ENCODE measurements at regions not wholly inside any gene's neighbourhood (a gene's known extent, or its start where the extent isn't known, plus 50 kb on each side); places are given as distances from the start of the nearest gene placed in this dataset.
"Not testable (repeated sequence)": the region's sequence is repeated elsewhere in the genome, so short reads cannot be mapped to it uniquely, and the experiment has no call there.

- DNase-seq: peak; percentile 27
Measured at GRCh38 chr1:233790662-233791371, 113.7 kb upstream of the SLC35F3 start.

- DNase-seq: no peak
Measured at GRCh38 chr1:233791372-233791703, 113.1 kb upstream of the SLC35F3 start.

- no peak for DNase-seq
Measured at GRCh38 chr1:233791721-233792120, 112.8 kb upstream of the SLC35F3 start.

GRCh38 chr1:233794863-233795262 is 109.6 kb upstream of the SLC35F3 start:
- DNase-seq: no peak

- no peak for DNase-seq
Measured at GRCh38 chr1:233796146-233796783, 108.2 kb upstream of the SLC35F3 start.

- DNase-seq: no peak
Measured at GRCh38 chr1:233802611-233803010, 101.9 kb upstream of the SLC35F3 start.

GRCh38 chr1:233805786-233806185 is 98.7 kb upstream of the SLC35F3 start:
- no peak for DNase-seq

GRCh38 chr1:233815357-233815756 is 89.1 kb upstream of the SLC35F3 start:
- no peak for DNase-seq

- no peak for DNase-seq
Measured at GRCh38 chr1:233815865-233816264, 88.6 kb upstream of the SLC35F3 start.

GRCh38 chr1:233816348-233816747 is 88.1 kb upstream of the SLC35F3 start:
- DNase-seq: no peak

- DNase-seq: no peak
Measured at GRCh38 chr1:233819042-233819441, 85.4 kb upstream of the SLC35F3 start.

- DNase-seq: not testable (repeated sequence)
Measured at GRCh38 chr1:233824179-233824578, 80.3 kb upstream of the SLC35F3 start.

GRCh38 chr1:233827937-233828336 is 76.5 kb upstream of the SLC35F3 start:
- DNase-seq: not testable (repeated sequence)

GRCh38 chr1:233828480-233828879 is 76.0 kb upstream of the SLC35F3 start:
- DNase-seq: no peak

GRCh38 chr1:233834609-233835008 is 69.9 kb upstream of the SLC35F3 start:
- DNase-seq: no peak

GRCh38 chr1:233838207-233838606 is 66.3 kb upstream of the SLC35F3 start:
- DNase-seq: not testable (repeated sequence)

- DNase-seq: no peak
Measured at GRCh38 chr1:233843525-233844204, 60.8 kb upstream of the SLC35F3 start.

GRCh38 chr1:233844275-233844674 is 60.2 kb upstream of the SLC35F3 start:
- no peak for DNase-seq

GRCh38 chr1:233844692-233845091 is 59.8 kb upstream of the SLC35F3 start:
- no peak for DNase-seq

Data from SIG-M5 (cell line).